HepG2 (cell line): ENCODE measurements at regions not wholly inside any gene's neighbourhood (a gene's known extent, or its start where the extent isn't known, plus 50 kb on each side); places are given as distances from the start of the nearest gene placed in this dataset.

Experiments used
- AKNA ChIP-seq: sonication (generic); formaldehyde crosslinking; IDR thresholded peaks from 2 replicates; pipeline ENCODE4 v1.4.0; 2020; ENCODE audit warnings: missing genetic modification reagents, borderline replicate concordance
- MTF1 ChIP-seq: sonication (generic); formaldehyde crosslinking; IDR thresholded peaks from 2 replicates; pipeline ENCODE4 v1.5.0; 2020; ENCODE audit warnings: missing genetic modification reagents
- PBX3 ChIP-seq: sonication (generic); formaldehyde crosslinking; IDR thresholded peaks from 2 replicates; pipeline ENCODE4 v1.8.1; 2023; ENCODE audit warnings: missing genetic modification reagents, inconsistent platforms, borderline replicate concordance
- ZBTB3 ChIP-seq: sonication (generic); formaldehyde crosslinking; IDR thresholded peaks from 2 replicates; pipeline ENCODE4 v1.4.0; 2020; ENCODE audit warnings: low read depth, mild to moderate bottlenecking, moderate library complexity, missing genetic modification reagents, borderline replicate concordance
- ZBTB8A ChIP-seq: sonication (generic); formaldehyde crosslinking; IDR thresholded peaks from 2 replicates; pipeline ENCODE4 v1.4.0; 2020; ENCODE audit warnings: mild to moderate bottlenecking, low read depth, missing genetic modification reagents, borderline replicate concordance
- ZGPAT ChIP-seq: IDR thresholded peaks from 2 replicates; pipeline ENCODE4 v1.6.1; 2016; ENCODE audit warnings: mild to moderate bottlenecking
- ZNF646 ChIP-seq: sonication (generic); formaldehyde crosslinking; IDR thresholded peaks from 2 replicates; pipeline ENCODE4 v1.9.0; 2021; ENCODE audit warnings: mild to moderate bottlenecking, missing genetic modification reagents
- ZNF776 ChIP-seq: sonication (generic); formaldehyde crosslinking; IDR thresholded peaks from 2 replicates; pipeline ENCODE4 v1.4.0; 2020; ENCODE audit warnings: mild to moderate bottlenecking, missing genetic modification reagents
- ZNF850 ChIP-seq: sonication (generic); formaldehyde crosslinking; conservative IDR thresholded peaks from 2 replicates; pipeline ENCODE4 v1.9.0; 2021; ENCODE audit warnings: mild to moderate bottlenecking, missing genetic modification reagents
- ZNF879 ChIP-seq: sonication (generic); formaldehyde crosslinking; IDR thresholded peaks from 2 replicates; pipeline ENCODE4 v1.8.1; 2023; ENCODE audit warnings: missing genetic modification reagents
- ZSCAN30 ChIP-seq: sonication (generic); formaldehyde crosslinking; IDR thresholded peaks from 2 replicates; pipeline ENCODE4 v1.5.0; 2020; ENCODE audit warnings: mild to moderate bottlenecking, missing genetic modification reagents

GRCh38 chr11:126147208-126148111 is 64.0 kb downstream of the RPUSD4 start (continued):
- TF ChIP-seq AKNA (CRISPR knock-in tag) (no peak), ZBTB8A (CRISPR knock-in tag) (no peak), ZNF879 (CRISPR knock-in tag) (no peak), ZGPAT (CRISPR knock-in tag) (peak; percentile 82), MTF1 (CRISPR knock-in tag) (no peak), PBX3 (no peak), ZNF646 (CRISPR knock-in tag) (no peak), ZNF776 (CRISPR knock-in tag) (no peak), ZNF850 (CRISPR knock-in tag) (no peak), ZSCAN30 (CRISPR knock-in tag) (no peak), ZBTB3 (no peak)
